Testis (tissue), 2 donors: ENCODE measurements at regions not wholly inside any gene's neighbourhood (a gene's known extent, or its start where the extent isn't known, plus 50 kb on each side); places are given as distances from the start of the nearest gene placed in this dataset.
A peak's percentile ranks its signal among the peaks of the same experiment; 100 is the strongest.

Source experiments
- DNase-seq: peaks from one replicate; pipeline ENCODE4 v3.0.0-alpha.2; 2019
- H3K27ac ChIP-seq, 2 donors: fragments of 200-600 bp; sonication (generic); one replicate each; pipeline ENCODE4 v1.5.1; 2019
- H3K27me3 ChIP-seq: fragments of 200-600 bp; sonication (generic); one replicate; pipeline ENCODE4 v1.5.1; 2019
- H3K36me3 ChIP-seq: fragments of 200-600 bp; sonication (generic); one replicate; pipeline ENCODE4 v1.5.1; 2017; ENCODE audit warnings: low read depth; ENCODE audit errors: missing control alignments
- H3K4me1 ChIP-seq: fragments of 200-600 bp; sonication (generic); one replicate; pipeline ENCODE4 v1.5.1; 2019
- H3K4me3 ChIP-seq, 2 donors: fragments of 200-600 bp; sonication (generic); one replicate each; pipeline ENCODE4 v1.5.1; 2017 to 2019
- H3K9me3 ChIP-seq: fragments of 200-600 bp; sonication (generic); one replicate; pipeline ENCODE4 v1.5.1; 2017
- CTCF ChIP-seq, 3 experiments: fragments of 450-650 bp in 2 of 3; fragments of 200-600 bp in 1 of 3; sonication (generic) in 1 of 3; IDR thresholded peaks; one replicate each; pipeline ENCODE4 v1.5.1; 2016 to 2019; ENCODE audit warnings: antibody characterized with exemption in 3 of 3, mild to moderate bottlenecking in 2 of 3, moderate library complexity in 1 of 3
- POLR2A ChIP-seq: fragments of 450-650 bp; IDR thresholded peaks from one replicate; pipeline ENCODE4 v1.6.1; 2017; ENCODE audit warnings: antibody characterized with exemption, mild to moderate bottlenecking, moderate library complexity
- WGBS, 2 donors: methylation state at CpG; one replicate each; pipeline ENCODE4 v1.1.5; 2018; 5-methylcytosine and 5-hydroxymethylcytosine counted together
- intact Hi-C: fragments of 100-400 bp; cut with DNase I; formaldehyde crosslinking; loops from one replicate; pipeline ENCODE4 v1.15.1; 2023; ENCODE audit warnings: low total_unique reads

- no peaks in the 10 kb centered on the region for H3K4me1 ChIP-seq
- no peaks in the 10 kb centered on the region for H3K27me3 ChIP-seq
- intact Hi-C loops = no loop called here
- WGBS, 2 donors = 42 to 79% methylated on average over 2 of the region's 2 CpGs
- no peaks in the 10 kb centered on the region for H3K36me3 ChIP-seq
- TF ChIP-seq POLR2A (no peak), CTCF (IDR thresholded peaks at IDR 0.05) (no peak)
- no peaks in the 10 kb centered on the region for H3K9me3 ChIP-seq
- no peak overlapping the region for H3K4me3 ChIP-seq
- H3K27ac ChIP-seq = no peak overlapping the region
- DNase-seq = no peak
Observed at GRCh38 chr3:158976966-158977365, 175.1 kb downstream of the MFSD1 start.

- Histone ChIP-seq H3K27me3 (no peaks in the 10 kb centered on the region), H3K36me3 (no peaks in the 10 kb centered on the region), H3K9me3 (no peaks in the 10 kb centered on the region), H3K4me1 (no peaks in the 10 kb centered on the region), H3K4me3 (no peak overlapping the region), H3K27ac (no peak overlapping the region)
- DNase-seq = no peak
- no peak for TF ChIP-seq POLR2A
- TF ChIP-seq CTCF (IDR thresholded peaks at IDR 0.05) = no peak
- intact Hi-C loops = no loop called here
- WGBS, 2 donors = 70 to 78% methylated on average over 4 of the region's 4 CpGs
Observed at GRCh38 chr3:158977497-158977896, 175.6 kb downstream of the MFSD1 start.

GRCh38 chr3:158983216-158984099 is 181.6 kb downstream of the MFSD1 start:
- H3K27ac ChIP-seq = no peak overlapping the region
- no peaks in the 10 kb centered on the region for H3K36me3 ChIP-seq
- no peaks in the 10 kb centered on the region for H3K4me1 ChIP-seq
- WGBS, 2 donors = 35 to 50% methylated on average over 5 of the region's 5 CpGs
- H3K27me3 ChIP-seq = no peaks in the 10 kb centered on the region
- intact Hi-C loops = no loop called here
- TF ChIP-seq CTCF (IDR thresholded peaks at IDR 0.05) = no peak
- TF ChIP-seq POLR2A = no peak
- no peaks in the 10 kb centered on the region for H3K9me3 ChIP-seq
- DNase-seq = no peak
- no peak overlapping the region for H3K4me3 ChIP-seq

GRCh38 chr3:158991146-158991705 is 189.4 kb downstream of the MFSD1 start:
- H3K4me1 ChIP-seq = no peaks in the 10 kb centered on the region
- H3K36me3 ChIP-seq = no peaks in the 10 kb centered on the region
- DNase-seq = peak; percentile 15
- intact Hi-C loops = no loop called here
- H3K27me3 ChIP-seq = no peaks in the 10 kb centered on the region
- no peak overlapping the region for H3K4me3 ChIP-seq
- no peaks in the 10 kb centered on the region for H3K9me3 ChIP-seq
- H3K27ac ChIP-seq = no peak overlapping the region
- TF ChIP-seq POLR2A = no peak
- TF ChIP-seq CTCF (IDR thresholded peaks at IDR 0.05) = no peak
- WGBS, 2 donors = 14 to 25% methylated on average over 1 to 6 of the region's 6 CpGs
